ENCODE measurements at regions not wholly inside any gene's neighbourhood (a gene's known extent, or its start where the extent isn't known, plus 50 kb on each side); places are given as distances from the start of the nearest gene placed in this dataset.

GRCh38 chr1:114258074-114258473 lies 104.4 kb upstream of the SYT6 start:
- no peak for TF ChIP-seq JUND (IDR thresholded peaks at IDR 0.05)
- TF ChIP-seq TCF12 (IDR thresholded peaks at IDR 0.05): no peak
- TF ChIP-seq CTCF (IDR thresholded peaks at IDR 0.05): no peak
- TF ChIP-seq FOXJ3 (CRISPR knock-in tag; IDR thresholded peaks at IDR 0.05): no peak
- no peak for TF ChIP-seq ELF1 (IDR thresholded peaks at IDR 0.05)
- no peak for TF ChIP-seq EP300 (IDR thresholded peaks at IDR 0.05; ENCODE audit: borderline replicate concordance in 1 of 2, low read depth in 1 of 2, low read length in 1 of 2)
- no peak for TF ChIP-seq NRF1 (IDR thresholded peaks at IDR 0.05; ENCODE audit: low read depth, low read length)
- TF ChIP-seq EZH2phosphoT487 (IDR thresholded peaks at IDR 0.05; ENCODE audit: borderline replicate concordance, low read depth): no peak
- no peak for TF ChIP-seq GABPA (IDR thresholded peaks at IDR 0.05; ENCODE audit: low read depth)
- TF ChIP-seq USF2 (IDR thresholded peaks at IDR 0.05; ENCODE audit: borderline replicate concordance, low read depth, low read length): no peak
- no peak for TF ChIP-seq REST (IDR thresholded peaks at IDR 0.05; ENCODE audit: low read depth, low read length)
- TF ChIP-seq POLR2AphosphoS5 (IDR thresholded peaks at IDR 0.05; ENCODE audit: low read depth, low read length): no peak
